Astrocyte (in vitro differentiated cells and primary cell): ENCODE measurements at regions not wholly inside any gene's neighbourhood (a gene's known extent, or its start where the extent isn't known, plus 50 kb on each side); places are given as distances from the start of the nearest gene placed in this dataset.

Experiments
- CTCF ChIP-seq: IDR thresholded peaks from 2 replicates; pipeline ENCODE4 v1.5.1; 2011; ENCODE audit warnings: low read depth, mild to moderate bottlenecking, inconsistent platforms, low read length, moderate library complexity; ENCODE audit not compliant: insufficient read depth
- EZH2 ChIP-seq: IDR thresholded peaks from 2 replicates; pipeline ENCODE4 v1.6.1; 2012; ENCODE audit warnings: mild to moderate bottlenecking, low read length, inconsistent platforms; ENCODE audit not compliant: insufficient read depth

- TF ChIP-seq CTCF (no peak), EZH2 (no peak)
Measured at GRCh38 chr1:34655875-34656240, 99.0 kb upstream of the GJB5 start.
